ENCODE measurements at regions not wholly inside any gene's neighbourhood (a gene's known extent, or its start where the extent isn't known, plus 50 kb on each side); places are given as distances from the start of the nearest gene placed in this dataset.

DNA sequence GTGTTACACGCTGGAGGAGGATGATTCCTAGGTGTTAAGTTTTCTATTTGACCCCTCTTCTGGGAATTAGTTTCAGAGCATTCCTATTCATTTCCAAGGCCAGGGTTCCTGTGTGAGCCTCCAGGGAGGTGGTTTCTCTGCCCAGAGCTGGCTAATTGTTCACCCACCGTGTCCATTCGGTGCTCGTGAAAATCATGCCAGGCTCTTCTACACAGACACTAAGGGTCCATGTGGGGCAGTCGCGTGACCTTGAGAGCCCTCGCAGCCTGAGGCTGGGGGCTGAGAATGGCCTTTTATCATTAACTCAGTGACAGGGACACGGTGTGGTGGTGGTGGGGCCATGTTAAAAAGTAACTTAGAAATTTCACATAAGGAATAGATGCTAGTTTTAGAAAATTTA lies 83.7 kb downstream of the EMX2 start:
- TF ChIP-seq POLR2AphosphoS5 (IDR thresholded peaks at IDR 0.05; ENCODE audit: low read depth, low read length) (no peak), POLR2A (IDR thresholded peaks at IDR 0.05; ENCODE audit: control extremely low read depth in 1 of 2, low read depth in 2 of 2, low read length in 2 of 2) (no peak), EZH2 (IDR thresholded peaks at IDR 0.05; ENCODE audit: low read depth, low read length, severe bottlenecking) (no peak)

All from H1 (cell line).